Endothelial cell (in vitro differentiated cells): ENCODE measurements at regions not wholly inside any gene's neighbourhood (a gene's known extent, or its start where the extent isn't known, plus 50 kb on each side); places are given as distances from the start of the nearest gene placed in this dataset.

Experiments used
- DNase-seq: peaks from one replicate; pipeline ENCODE4 v3.0.0; 2021; ENCODE audit warnings: low spot score
- H3K27ac Mint-ChIP-seq: one replicate; pipeline ENCODE4 v1.8.0; 2021; ENCODE audit warnings: mixed read lengths, inconsistent platforms; ENCODE audit not compliant: unreplicated experiment
- H3K27me3 Mint-ChIP-seq: one replicate; pipeline ENCODE4 v1.8.0; 2021; ENCODE audit warnings: mild to moderate bottlenecking, moderate library complexity, mixed read lengths, inconsistent platforms; ENCODE audit not compliant: unreplicated experiment
- H3K36me3 Mint-ChIP-seq: one replicate; pipeline ENCODE4 v1.8.0; 2021; ENCODE audit warnings: mild to moderate bottlenecking, low read depth, mixed read lengths, inconsistent platforms; ENCODE audit not compliant: unreplicated experiment
- H3K4me1 Mint-ChIP-seq: one replicate; pipeline ENCODE4 v1.8.0; 2021; ENCODE audit warnings: mild to moderate bottlenecking, mixed read lengths, inconsistent platforms; ENCODE audit not compliant: unreplicated experiment
- H3K4me3 Mint-ChIP-seq: one replicate; pipeline ENCODE4 v1.8.0; 2021; ENCODE audit warnings: mild to moderate bottlenecking, mixed read lengths, inconsistent platforms; ENCODE audit not compliant: unreplicated experiment
- H3K9me3 Mint-ChIP-seq: one replicate; pipeline ENCODE4 v1.8.0; 2021; ENCODE audit warnings: mixed read lengths, inconsistent platforms; ENCODE audit not compliant: unreplicated experiment
- TF ChIP-seq, protein P1 (sequence below): fragments of 200-600 bp; sonication (generic); IDR thresholded peaks from one replicate; pipeline ENCODE4 v1.5.0; 2021; ENCODE audit warnings: antibody characterized with exemption; ENCODE audit not compliant: unreplicated experiment

DNA sequence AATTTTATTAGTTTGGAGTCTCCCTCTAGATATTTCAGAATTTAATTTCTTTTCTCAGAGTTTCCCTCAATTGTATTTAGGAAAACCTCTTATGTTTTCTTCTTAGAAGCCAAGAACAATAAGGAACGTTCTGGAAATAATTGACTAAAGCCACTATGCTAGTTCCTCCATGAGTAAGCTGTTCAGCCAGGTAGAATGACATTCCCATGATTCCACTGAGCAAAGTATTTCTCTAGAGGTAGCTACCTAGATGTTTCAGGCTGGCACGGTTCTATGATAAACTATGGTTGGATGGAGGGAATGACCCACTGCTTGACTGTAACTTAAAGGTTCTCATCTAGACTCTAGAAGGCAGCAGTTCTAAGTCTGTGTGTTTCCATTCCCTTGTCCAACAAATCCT is 62.4 kb downstream of the CLDN17 start:
- Mint-ChIP-seq H3K4me1 (no peaks in the 10 kb centered on the region), H3K4me3 (no peak overlapping the region), H3K27ac (no peak overlapping the region), H3K9me3 (no peaks in the 10 kb centered on the region), H3K27me3 (no peaks in the 10 kb centered on the region), H3K36me3 (no peaks in the 10 kb centered on the region)
- TF ChIP-seq, protein P1, sequence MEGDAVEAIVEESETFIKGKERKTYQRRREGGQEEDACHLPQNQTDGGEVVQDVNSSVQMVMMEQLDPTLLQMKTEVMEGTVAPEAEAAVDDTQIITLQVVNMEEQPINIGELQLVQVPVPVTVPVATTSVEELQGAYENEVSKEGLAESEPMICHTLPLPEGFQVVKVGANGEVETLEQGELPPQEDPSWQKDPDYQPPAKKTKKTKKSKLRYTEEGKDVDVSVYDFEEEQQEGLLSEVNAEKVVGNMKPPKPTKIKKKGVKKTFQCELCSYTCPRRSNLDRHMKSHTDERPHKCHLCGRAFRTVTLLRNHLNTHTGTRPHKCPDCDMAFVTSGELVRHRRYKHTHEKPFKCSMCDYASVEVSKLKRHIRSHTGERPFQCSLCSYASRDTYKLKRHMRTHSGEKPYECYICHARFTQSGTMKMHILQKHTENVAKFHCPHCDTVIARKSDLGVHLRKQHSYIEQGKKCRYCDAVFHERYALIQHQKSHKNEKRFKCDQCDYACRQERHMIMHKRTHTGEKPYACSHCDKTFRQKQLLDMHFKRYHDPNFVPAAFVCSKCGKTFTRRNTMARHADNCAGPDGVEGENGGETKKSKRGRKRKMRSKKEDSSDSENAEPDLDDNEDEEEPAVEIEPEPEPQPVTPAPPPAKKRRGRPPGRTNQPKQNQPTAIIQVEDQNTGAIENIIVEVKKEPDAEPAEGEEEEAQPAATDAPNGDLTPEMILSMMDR = no peak
- DNase-seq = no peak

DNA sequence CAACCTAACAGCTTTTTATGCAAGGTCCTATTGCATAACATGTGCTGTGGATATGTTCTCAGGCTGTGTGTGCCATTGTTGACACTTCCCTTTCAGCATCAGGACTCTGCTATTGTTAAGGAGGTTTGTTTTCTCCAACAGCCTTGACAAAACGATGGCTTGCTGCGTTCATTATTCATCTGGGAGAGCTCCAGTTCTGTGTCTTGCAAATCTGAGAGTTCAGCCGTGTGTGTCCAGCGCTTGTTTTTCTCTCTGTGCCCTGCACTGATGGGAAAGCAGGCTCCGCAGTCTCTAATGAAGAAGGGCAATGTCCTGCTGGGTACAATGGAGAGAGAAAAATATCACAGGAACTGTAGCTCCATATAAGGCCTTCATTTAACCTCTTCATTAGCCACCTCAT is 63.7 kb downstream of the CLDN17 start:
- Mint-ChIP-seq H3K4me1 (no peaks in the 10 kb centered on the region), H3K27ac (peak overlapping the region; percentile 64), H3K36me3 (no peaks in the 10 kb centered on the region), H3K4me3 (no peak overlapping the region), H3K27me3 (no peaks in the 10 kb centered on the region), H3K9me3 (no peaks in the 10 kb centered on the region)
- TF ChIP-seq, protein P1 = no peak
- no peak for DNase-seq

DNA sequence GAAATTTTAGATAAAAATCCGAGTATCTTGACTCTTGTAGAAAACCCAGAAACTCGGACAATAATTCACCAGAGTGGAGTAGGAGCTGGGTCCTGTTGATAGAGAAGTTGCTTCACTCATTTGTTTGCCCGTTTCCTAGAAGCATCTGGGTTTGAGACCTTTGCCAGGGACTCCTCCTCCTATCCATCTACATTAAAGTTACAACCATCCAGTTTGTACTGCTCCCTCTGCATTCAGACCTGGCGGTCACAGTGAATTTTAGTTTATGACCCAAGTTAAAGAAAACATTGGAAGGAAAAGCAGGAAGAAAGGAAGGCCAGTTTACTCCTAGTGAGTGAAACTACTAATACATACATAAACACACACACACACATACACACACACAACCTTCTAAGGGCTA is 64.6 kb downstream of the CLDN17 start:
- Mint-ChIP-seq H3K4me3 (no peak overlapping the region), H3K9me3 (no peaks in the 10 kb centered on the region), H3K36me3 (no peaks in the 10 kb centered on the region), H3K27me3 (no peaks in the 10 kb centered on the region), H3K27ac (no peak overlapping the region), H3K4me1 (no peaks in the 10 kb centered on the region)
- TF ChIP-seq, protein P1 = no peak
- DNase-seq = no peak

DNA sequence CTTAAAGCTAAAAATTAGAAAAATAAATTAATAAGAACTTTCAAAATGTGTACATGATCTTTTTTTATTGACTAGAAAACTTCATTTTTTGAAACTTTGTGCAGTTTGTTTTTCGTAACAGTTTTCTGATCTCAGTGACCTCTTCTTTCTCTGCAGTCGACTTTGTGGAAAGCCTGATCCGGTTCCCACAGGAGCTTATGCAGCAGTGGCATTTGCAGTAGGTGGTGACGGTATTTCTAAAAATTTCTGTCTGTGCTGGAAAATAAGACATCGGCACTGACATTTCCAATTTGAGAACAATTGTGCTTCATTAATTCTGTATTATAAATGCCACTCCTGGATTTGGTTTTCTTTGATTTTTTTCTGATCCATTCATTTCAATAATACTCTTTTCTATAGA is 68.8 kb downstream of the CLDN17 start:
- Mint-ChIP-seq H3K9me3 (no peaks in the 10 kb centered on the region), H3K4me3 (no peak overlapping the region), H3K4me1 (no peaks in the 10 kb centered on the region), H3K36me3 (no peaks in the 10 kb centered on the region), H3K27ac (no peak overlapping the region), H3K27me3 (no peaks in the 10 kb centered on the region)
- no peak for DNase-seq
- TF ChIP-seq, protein P1 = no peak

DNA sequence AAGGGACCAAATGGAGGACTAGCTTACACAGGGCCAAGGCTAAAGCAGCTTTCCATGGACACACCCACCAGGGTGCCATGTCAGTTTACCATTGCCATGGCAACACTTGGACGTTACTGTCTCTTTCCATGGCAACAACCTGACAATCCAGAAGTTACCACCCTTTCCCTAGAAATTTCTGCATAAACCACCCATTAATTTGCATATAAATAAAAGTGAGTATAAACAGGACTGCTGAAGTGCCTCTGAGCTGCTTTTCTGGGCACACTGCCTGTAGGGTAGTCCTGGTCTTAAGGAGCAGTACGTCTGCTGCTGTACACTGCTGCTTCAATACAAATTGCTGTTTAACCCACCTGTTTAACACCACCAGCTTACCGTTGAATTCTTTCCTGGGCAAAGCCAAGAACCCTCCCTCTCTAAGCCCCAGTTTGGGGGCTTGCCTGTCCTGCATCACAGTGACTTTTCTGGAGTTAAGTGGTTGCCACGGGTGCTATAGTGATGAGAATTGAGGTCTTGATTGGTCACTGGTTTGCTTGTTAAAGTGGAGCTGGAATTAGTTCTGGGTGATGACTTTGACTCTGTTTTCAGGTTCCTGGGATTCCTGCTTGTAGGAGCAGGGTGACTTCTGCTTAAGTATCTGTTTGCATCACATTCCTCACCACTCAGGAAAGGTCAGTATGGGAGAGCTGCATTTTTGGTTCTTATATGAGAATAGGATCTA is 83.2 kb downstream of the CLDN17 start:
- H3K27ac Mint-ChIP-seq = no peak overlapping the region
- no peaks in the 10 kb centered on the region for H3K4me1 Mint-ChIP-seq
- no peaks in the 10 kb centered on the region for H3K36me3 Mint-ChIP-seq
- H3K27me3 Mint-ChIP-seq = peaks cover 1% of the 10 kb centered on the region
- TF ChIP-seq, protein P1 = no peak
- no peak for DNase-seq
- H3K9me3 Mint-ChIP-seq = no peaks in the 10 kb centered on the region
- no peak overlapping the region for H3K4me3 Mint-ChIP-seq
